HCT116 (cell line): ENCODE measurements at regions not wholly inside any gene's neighbourhood (a gene's known extent, or its start where the extent isn't known, plus 50 kb on each side); places are given as distances from the start of the nearest gene placed in this dataset.

Source experiments
- ATAC-seq: fragments of 200-7000 bp; cut with Tn5 transposase; 2 replicates; pipeline ENCODE4 v1.9.1; 2020; ENCODE audit warnings: mild to moderate bottlenecking, moderate library complexity
- BruUV-seq: library from RNA; stranded (reverse); fragments of 400-500 nt; replicated peaks from 2 replicates; lab custom pipeline; 2021; lab: Mats Ljungman, UMichigan
- CTCF ChIA-PET: fragments of 300-600 bp; sonication (Branson Sonifier 250); formaldehyde crosslinking; loops from one replicate; lab custom pipeline; 2021; ENCODE audit warnings: antibody characterized with exemption; lab: Charles Lee
- POLR2A ChIA-PET: fragments of 300-600, 350-600 bp; sonication (Branson Sonifier 250); formaldehyde crosslinking; loops from one replicate; lab custom pipeline; 2021; ENCODE audit warnings: antibody characterized with exemption; lab: Charles Lee
- RAD21 ChIA-PET, 2 experiments: fragments of 300-600 bp; sonication (Branson Sonifier 250); formaldehyde crosslinking; loops; one replicate each; lab custom pipeline; 2023; ENCODE audit warnings: low total read pairs in 2 of 2; ENCODE audit not compliant: uncharacterized antibody in 2 of 2, unreplicated experiment in 2 of 2, low non-redundant PET in 1 of 2; lab: Charles Lee
- DNase-seq: peaks from one replicate; pipeline ENCODE4 v3.0.0-alpha.2; 2010; ENCODE audit warnings: low read depth, low spot score
- H2AFZ ChIP-seq: fragments of 200-600 bp; shearing (Covaris generic), sonication (generic); 2 replicates; pipeline ENCODE4 v1.6.1; 2017; ENCODE audit warnings: low read depth, mixed run types, mixed read lengths, antibody characterized with exemption, low read length; ENCODE audit not compliant: poor library complexity, severe bottlenecking
- H3K27ac ChIP-seq: 2 replicates; pipeline ENCODE4 v1.5.1; 2012; ENCODE audit warnings: low read depth, low read length
- H3K27me3 ChIP-seq: fragments of 200-600 bp; sonication (generic); 2 replicates; pipeline ENCODE4 v1.6.1; 2016; ENCODE audit warnings: mixed run types, low read length, mixed read lengths; ENCODE audit not compliant: insufficient read depth
- H3K36me3 ChIP-seq, 2 experiments: fragments of 200-500 bp in 1 of 2; fragments of 200-600 bp in 1 of 2; sonication (Bioruptor generic) in 1 of 2; sonication (generic) in 1 of 2; 2 replicates each; pipeline versions ENCODE4 v1.5.1 to v1.6.1; 2014 to 2016; ENCODE audit warnings: low read length in 2 of 2, inconsistent platforms in 1 of 2, mixed read lengths in 1 of 2, mixed run types in 1 of 2; ENCODE audit not compliant: insufficient read depth in 2 of 2, control insufficient read depth in 1 of 2
- H3K4me1 ChIP-seq, 2 experiments: fragments of 200-600 bp in 1 of 2; sonication (generic) in 1 of 2; 2 replicates each; pipeline versions ENCODE4 v1.5.1 to v1.6.1; 2012 to 2017; ENCODE audit warnings: low read length in 2 of 2, inconsistent platforms in 1 of 2, mild to moderate bottlenecking in 1 of 2, mixed read lengths in 1 of 2, mixed run types in 1 of 2, moderate library complexity in 1 of 2; ENCODE audit not compliant: insufficient read depth in 2 of 2, control insufficient read depth in 1 of 2
- H3K4me2 ChIP-seq: fragments of 200-600 bp; sonication (generic); 2 replicates; pipeline ENCODE4 v1.6.1; 2017; ENCODE audit warnings: mixed run types, low read length, mixed read lengths
- H3K4me3 ChIP-seq, 2 experiments: fragments of 200-600 bp in 1 of 2; sonication (generic) in 1 of 2; replicated peaks in 1 of 2; 2 replicates each; pipeline ENCODE4 v1.5.1; 2011 to 2016; ENCODE audit warnings: low read length in 2 of 2, control low read depth in 1 of 2, low read depth in 1 of 2, mild to moderate bottlenecking in 1 of 2, mixed read lengths in 1 of 2, mixed run types in 1 of 2
- H3K79me2 ChIP-seq: fragments of 200-600 bp; sonication (generic); 2 replicates; pipeline ENCODE4 v1.6.1; 2017; ENCODE audit warnings: mild to moderate bottlenecking, mixed run types, low read length, moderate library complexity, mixed read lengths; ENCODE audit not compliant: insufficient read depth
- H3K9ac ChIP-seq: fragments of 200-600 bp; sonication (generic); 2 replicates; pipeline ENCODE4 v1.6.1; 2016; ENCODE audit warnings: low read length, mixed read lengths
- H3K9me2 ChIP-seq: fragments of 200-600 bp; sonication (generic), shearing (Covaris generic); 2 replicates; pipeline ENCODE4 v1.6.1; 2017; ENCODE audit warnings: mixed run types, mild to moderate bottlenecking, moderate library complexity; ENCODE audit not compliant: insufficient read depth
- H3K9me3 ChIP-seq, 2 experiments: fragments of 200-500 bp in 1 of 2; fragments of 200-600 bp in 1 of 2; sonication (Bioruptor generic) in 1 of 2; sonication (generic) in 1 of 2; 2 replicates each; pipeline ENCODE4 v1.6.1; 2014 to 2017; ENCODE audit warnings: low read length in 2 of 2, mixed read lengths in 2 of 2, inconsistent platforms in 1 of 2, low read depth in 1 of 2, mild to moderate bottlenecking in 1 of 2, mixed run types in 1 of 2, moderate library complexity in 1 of 2; ENCODE audit not compliant: control insufficient read depth in 1 of 2, insufficient read depth in 1 of 2
- H4K20me1 ChIP-seq: fragments of 200-600 bp; sonication (generic), shearing (Covaris generic); 2 replicates; pipeline ENCODE4 v1.6.1; 2017; ENCODE audit warnings: mixed run types, mild to moderate bottlenecking, moderate library complexity; ENCODE audit not compliant: insufficient read depth
- CBX3 ChIP-seq: IDR thresholded peaks from 2 replicates; pipeline ENCODE4 v1.6.1; 2012; ENCODE audit warnings: low read depth
- CEBPB ChIP-seq: IDR thresholded peaks from 2 replicates; pipeline ENCODE4 v1.6.1; 2012; ENCODE audit warnings: low read depth
- CTCF ChIP-seq, 3 experiments: fragments of 200-600 bp in 1 of 3; sonication (generic) in 1 of 3; IDR thresholded peaks in 2 of 3; conservative IDR thresholded peaks in 1 of 3; 2 replicates each; pipeline ENCODE4 v1.5.1; 2012 to 2017; ENCODE audit warnings: low read depth in 2 of 3, low read length in 2 of 3, antibody characterized with exemption in 1 of 3, borderline replicate concordance in 1 of 3, control low read depth in 1 of 3, mild to moderate bottlenecking in 1 of 3, mixed read lengths in 1 of 3, mixed run types in 1 of 3, moderate library complexity in 1 of 3; ENCODE audit not compliant: insufficient read depth in 1 of 3
- EGR1 ChIP-seq: IDR thresholded peaks from 2 replicates; pipeline ENCODE4 v1.6.1; 2012; ENCODE audit warnings: low read depth
- MAX ChIP-seq: IDR thresholded peaks from 2 replicates; pipeline ENCODE4 v1.6.1; 2012
- POLR2A ChIP-seq: IDR thresholded peaks from 2 replicates; pipeline ENCODE4 v1.7.0; 2011; ENCODE audit warnings: borderline replicate concordance; ENCODE audit not compliant: insufficient read depth, insufficient read length; ENCODE audit errors: extremely low read depth
- POLR2AphosphoS5 ChIP-seq: IDR thresholded peaks from 2 replicates; pipeline ENCODE4 v1.6.1; 2011; ENCODE audit warnings: mild to moderate bottlenecking, low read depth, low read length, moderate library complexity
- SP1 ChIP-seq: IDR thresholded peaks from 2 replicates; pipeline ENCODE4 v1.6.1; 2012; ENCODE audit warnings: low read depth
- SRF ChIP-seq: IDR thresholded peaks from 2 replicates; pipeline ENCODE4 v1.6.1; 2012; ENCODE audit warnings: low read depth
- TCF7L2 ChIP-seq: IDR thresholded peaks from 2 replicates; pipeline ENCODE4 v1.7.0; 2011; ENCODE audit warnings: borderline replicate concordance, inconsistent platforms; ENCODE audit not compliant: insufficient read depth, insufficient read length; ENCODE audit errors: extremely low read depth
- YY1 ChIP-seq: IDR thresholded peaks from 2 replicates; pipeline ENCODE4 v1.6.1; 2011; ENCODE audit warnings: low read length, low read depth, moderate library complexity, mild to moderate bottlenecking; ENCODE audit not compliant: insufficient replicate concordance; ENCODE audit errors: extremely low read depth
- ZFX ChIP-seq: fragments of 450-650 bp; IDR thresholded peaks from 2 replicates; pipeline ENCODE4 v1.6.1; 2017
- ZNF274 ChIP-seq: fragments of 200-500 bp; sonication (Bioruptor generic); IDR thresholded peaks from 2 replicates; pipeline ENCODE4 v1.6.1; 2014; ENCODE audit warnings: mild to moderate bottlenecking, low read depth, low read length, inconsistent platforms
- intact Hi-C: fragments of 100-400 bp; cut with micrococcal nuclease; formaldehyde crosslinking; loops from 2 replicates; pipeline ENCODE4 v1.10.0; 2022
- TF ChIP-seq, protein P1 (sequence below): IDR thresholded peaks from 2 replicates; pipeline ENCODE4 v1.6.1; 2012; ENCODE audit warnings: low read depth

DNA sequence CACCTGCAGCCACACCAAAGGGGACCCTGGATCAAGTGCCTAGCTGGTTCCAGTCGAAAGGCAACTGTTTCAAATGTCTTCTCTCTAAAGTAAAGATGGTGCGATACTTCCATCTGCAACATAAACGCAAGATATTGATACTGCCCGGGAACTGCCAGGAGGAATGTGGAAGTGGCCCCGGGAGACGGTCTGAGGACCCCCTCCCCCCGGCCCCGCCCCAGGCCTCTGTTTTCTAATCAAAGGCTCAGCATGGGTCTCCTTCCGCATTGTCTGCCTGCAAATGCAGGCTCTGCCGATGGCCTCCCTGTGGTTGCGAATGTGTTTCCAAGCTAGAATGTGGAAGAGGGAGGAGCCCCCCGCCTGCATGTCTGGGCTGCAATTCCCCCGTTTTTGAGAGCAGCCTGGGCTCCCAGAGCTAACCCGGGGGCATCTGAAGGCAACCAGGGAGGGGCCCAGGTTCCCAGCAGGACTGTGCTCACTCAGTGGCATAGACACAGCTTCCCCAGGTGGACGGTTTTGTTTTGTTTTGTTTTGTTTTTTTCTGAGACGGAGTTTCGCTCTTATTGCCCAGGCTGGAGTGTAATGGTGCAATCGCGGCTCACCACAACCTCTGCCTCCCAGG lies 223.9 kb upstream of the PPP2R2D start (continued):
- TF ChIP-seq MAX (no peak), SRF (no peak), CEBPB (no peak), POLR2A (no peak), ZFX (no peak)

DNA sequence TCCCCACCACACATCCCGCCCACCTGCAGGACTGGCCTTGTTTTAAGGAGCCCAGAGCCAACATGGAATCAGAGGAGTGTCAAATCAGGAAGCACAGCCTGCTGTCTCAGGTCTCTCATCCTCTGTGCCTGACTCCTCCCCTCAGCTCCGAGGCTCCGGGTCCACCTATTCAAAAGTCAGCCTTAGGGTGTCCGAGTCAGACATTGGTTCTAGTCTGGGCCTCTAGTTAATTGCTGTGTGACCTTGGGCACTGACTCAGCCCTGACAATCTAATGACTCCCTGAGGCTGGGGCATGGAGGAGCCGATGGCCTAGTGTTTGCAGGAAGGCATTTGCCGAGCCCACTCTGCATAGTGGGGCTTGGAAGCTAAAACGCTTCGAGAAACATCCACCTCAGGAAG lies 223.1 kb upstream of the PPP2R2D start:
- no peaks in the 10 kb centered on the region for H3K36me3 ChIP-seq
- H3K9ac ChIP-seq = no peak overlapping the region
- DNase-seq (no peak), ATAC-seq (no peak)
- H3K9me2 ChIP-seq = no peaks in the 10 kb centered on the region
- H3K4me1 ChIP-seq = no peaks in the 10 kb centered on the region
- H3K9me3 ChIP-seq = no peaks in the 10 kb centered on the region
- RAD21 ChIA-PET = no interaction called here
- H3K4me3 ChIP-seq = no peak overlapping the region
- H3K4me2 ChIP-seq = no peak overlapping the region
- BruUV-seq = no TSS peak
- no peaks in the 10 kb centered on the region for H3K27me3 ChIP-seq
- intact Hi-C loops = no loop called here
- H3K27ac ChIP-seq = no peak overlapping the region
- CTCF ChIA-PET = no interaction called here
- H2AFZ ChIP-seq = no peak overlapping the region
- TF ChIP-seq ZNF274 (no peak), TCF7L2 (no peak), EGR1 (no peak), CTCF (IDR thresholded peaks at IDR 0.05 in 2 of 3, conservative IDR thresholded peaks at IDR 0.05 in 1 of 3; ENCODE audit: borderline replicate concordance in 1 of 3, insufficient read depth in 1 of 3, low read depth in 2 of 3, low read length in 2 of 3) (no peak), POLR2AphosphoS5 (no peak), CBX3 (no peak), MAX (no peak), SP1 (no peak), YY1 (no peak)
- TF ChIP-seq, protein P1, sequence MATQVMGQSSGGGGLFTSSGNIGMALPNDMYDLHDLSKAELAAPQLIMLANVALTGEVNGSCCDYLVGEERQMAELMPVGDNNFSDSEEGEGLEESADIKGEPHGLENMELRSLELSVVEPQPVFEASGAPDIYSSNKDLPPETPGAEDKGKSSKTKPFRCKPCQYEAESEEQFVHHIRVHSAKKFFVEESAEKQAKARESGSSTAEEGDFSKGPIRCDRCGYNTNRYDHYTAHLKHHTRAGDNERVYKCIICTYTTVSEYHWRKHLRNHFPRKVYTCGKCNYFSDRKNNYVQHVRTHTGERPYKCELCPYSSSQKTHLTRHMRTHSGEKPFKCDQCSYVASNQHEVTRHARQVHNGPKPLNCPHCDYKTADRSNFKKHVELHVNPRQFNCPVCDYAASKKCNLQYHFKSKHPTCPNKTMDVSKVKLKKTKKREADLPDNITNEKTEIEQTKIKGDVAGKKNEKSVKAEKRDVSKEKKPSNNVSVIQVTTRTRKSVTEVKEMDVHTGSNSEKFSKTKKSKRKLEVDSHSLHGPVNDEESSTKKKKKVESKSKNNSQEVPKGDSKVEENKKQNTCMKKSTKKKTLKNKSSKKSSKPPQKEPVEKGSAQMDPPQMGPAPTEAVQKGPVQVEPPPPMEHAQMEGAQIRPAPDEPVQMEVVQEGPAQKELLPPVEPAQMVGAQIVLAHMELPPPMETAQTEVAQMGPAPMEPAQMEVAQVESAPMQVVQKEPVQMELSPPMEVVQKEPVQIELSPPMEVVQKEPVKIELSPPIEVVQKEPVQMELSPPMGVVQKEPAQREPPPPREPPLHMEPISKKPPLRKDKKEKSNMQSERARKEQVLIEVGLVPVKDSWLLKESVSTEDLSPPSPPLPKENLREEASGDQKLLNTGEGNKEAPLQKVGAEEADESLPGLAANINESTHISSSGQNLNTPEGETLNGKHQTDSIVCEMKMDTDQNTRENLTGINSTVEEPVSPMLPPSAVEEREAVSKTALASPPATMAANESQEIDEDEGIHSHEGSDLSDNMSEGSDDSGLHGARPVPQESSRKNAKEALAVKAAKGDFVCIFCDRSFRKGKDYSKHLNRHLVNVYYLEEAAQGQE = no peak
- POLR2A ChIA-PET = no interaction called here
- no peaks in the 10 kb centered on the region for H3K79me2 ChIP-seq
- no peaks in the 10 kb centered on the region for H4K20me1 ChIP-seq
